Progenitor cell of endocrine pancreas (in vitro differentiated cells): ENCODE measurements at regions not wholly inside any gene's neighbourhood (a gene's known extent, or its start where the extent isn't known, plus 50 kb on each side); places are given as distances from the start of the nearest gene placed in this dataset.
A peak's percentile ranks its signal among the peaks of the same experiment; 100 is the strongest.

Experiments
- DNase-seq: peaks from one replicate; pipeline ENCODE4 v3.0.0; 2021; ENCODE audit warnings: low spot score; ENCODE audit not compliant: unreplicated experiment
- H3K27ac Mint-ChIP-seq: 2 replicates; pipeline ENCODE4 v1.8.0; 2021; ENCODE audit warnings: mild to moderate bottlenecking, moderate library complexity, mixed read lengths
- H3K27me3 Mint-ChIP-seq: 2 replicates; pipeline ENCODE4 v1.8.0; 2021; ENCODE audit warnings: mixed read lengths
- H3K36me3 Mint-ChIP-seq: 2 replicates; pipeline ENCODE4 v1.8.0; 2022; ENCODE audit warnings: mixed read lengths; ENCODE audit not compliant: insufficient read depth
- H3K4me1 Mint-ChIP-seq: 2 replicates; pipeline ENCODE4 v1.8.0; 2021; ENCODE audit warnings: low read depth, mixed read lengths
- H3K4me3 Mint-ChIP-seq: 2 replicates; pipeline ENCODE4 v1.8.0; 2021; ENCODE audit warnings: low read depth, mild to moderate bottlenecking, moderate library complexity, mixed read lengths
- H3K9me3 Mint-ChIP-seq: 2 replicates; pipeline ENCODE4 v1.8.0; 2021; ENCODE audit warnings: low read depth, mixed read lengths
- TF ChIP-seq, protein P1 (sequence below): fragments of 200-600 bp; sonication (generic); IDR thresholded peaks from one replicate; pipeline ENCODE4 v1.5.0; 2021; ENCODE audit warnings: antibody characterized with exemption, mild to moderate bottlenecking; ENCODE audit not compliant: unreplicated experiment

DNA sequence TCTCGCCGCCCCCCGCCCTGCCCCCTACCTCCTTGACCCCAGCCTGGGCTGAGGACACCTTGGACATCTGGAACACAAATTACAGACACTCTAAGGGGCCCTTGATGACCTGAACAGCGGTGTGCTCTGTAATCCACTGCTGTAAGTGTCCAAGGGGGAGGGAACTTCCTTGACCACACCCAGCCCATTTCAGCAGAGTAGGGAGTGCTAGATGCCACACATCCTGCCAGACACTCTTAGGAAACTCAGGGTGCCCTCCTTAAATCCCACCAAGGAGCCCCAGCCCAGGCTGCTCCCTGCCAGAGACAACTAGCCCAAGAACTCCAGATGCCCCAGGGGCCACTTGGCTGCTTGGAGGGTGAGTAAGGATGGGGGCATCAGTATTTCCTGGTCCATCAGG, 282.2 kb downstream of the RRAGC start:
- TF ChIP-seq, protein P1, sequence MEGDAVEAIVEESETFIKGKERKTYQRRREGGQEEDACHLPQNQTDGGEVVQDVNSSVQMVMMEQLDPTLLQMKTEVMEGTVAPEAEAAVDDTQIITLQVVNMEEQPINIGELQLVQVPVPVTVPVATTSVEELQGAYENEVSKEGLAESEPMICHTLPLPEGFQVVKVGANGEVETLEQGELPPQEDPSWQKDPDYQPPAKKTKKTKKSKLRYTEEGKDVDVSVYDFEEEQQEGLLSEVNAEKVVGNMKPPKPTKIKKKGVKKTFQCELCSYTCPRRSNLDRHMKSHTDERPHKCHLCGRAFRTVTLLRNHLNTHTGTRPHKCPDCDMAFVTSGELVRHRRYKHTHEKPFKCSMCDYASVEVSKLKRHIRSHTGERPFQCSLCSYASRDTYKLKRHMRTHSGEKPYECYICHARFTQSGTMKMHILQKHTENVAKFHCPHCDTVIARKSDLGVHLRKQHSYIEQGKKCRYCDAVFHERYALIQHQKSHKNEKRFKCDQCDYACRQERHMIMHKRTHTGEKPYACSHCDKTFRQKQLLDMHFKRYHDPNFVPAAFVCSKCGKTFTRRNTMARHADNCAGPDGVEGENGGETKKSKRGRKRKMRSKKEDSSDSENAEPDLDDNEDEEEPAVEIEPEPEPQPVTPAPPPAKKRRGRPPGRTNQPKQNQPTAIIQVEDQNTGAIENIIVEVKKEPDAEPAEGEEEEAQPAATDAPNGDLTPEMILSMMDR: no peak
- Mint-ChIP-seq H3K9me3 (no peaks in the 10 kb centered on the region), H3K27ac (no peak overlapping the region), H3K36me3 (no peaks in the 10 kb centered on the region), H3K27me3 (peaks cover 79% of the 10 kb centered on the region), H3K4me3 (peak overlapping the region; percentile 71), H3K4me1 (peaks cover 5% of the 10 kb centered on the region)
- no peak for DNase-seq

DNA sequence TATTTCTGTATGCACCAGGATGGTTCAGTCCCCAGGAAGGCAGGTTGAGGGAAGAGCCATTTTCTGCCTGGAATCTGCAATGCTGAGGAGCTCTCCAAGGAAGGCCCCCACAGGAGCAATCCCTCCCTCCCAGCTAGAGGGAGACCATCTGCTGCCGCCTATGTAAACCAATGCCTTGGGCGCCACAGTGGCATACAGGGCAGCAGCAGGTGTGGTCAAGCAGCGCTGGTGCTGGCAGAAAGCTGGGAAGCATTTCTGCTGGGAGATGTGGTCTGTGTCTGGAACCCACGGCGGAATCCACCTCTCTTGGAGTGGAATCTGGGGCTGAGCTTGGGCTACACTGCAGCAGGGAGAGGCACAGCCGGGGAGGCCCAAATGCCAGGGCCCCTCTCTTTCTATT, 283.3 kb downstream of the RRAGC start:
- H3K36me3 Mint-ChIP-seq: no peaks in the 10 kb centered on the region
- peaks cover 80% of the 10 kb centered on the region for H3K27me3 Mint-ChIP-seq
- TF ChIP-seq, protein P1: no peak
- H3K4me3 Mint-ChIP-seq: no peak overlapping the region
- H3K27ac Mint-ChIP-seq: no peak overlapping the region
- DNase-seq: no peak
- H3K4me1 Mint-ChIP-seq: peaks cover 5% of the 10 kb centered on the region
- no peaks in the 10 kb centered on the region for H3K9me3 Mint-ChIP-seq

DNA sequence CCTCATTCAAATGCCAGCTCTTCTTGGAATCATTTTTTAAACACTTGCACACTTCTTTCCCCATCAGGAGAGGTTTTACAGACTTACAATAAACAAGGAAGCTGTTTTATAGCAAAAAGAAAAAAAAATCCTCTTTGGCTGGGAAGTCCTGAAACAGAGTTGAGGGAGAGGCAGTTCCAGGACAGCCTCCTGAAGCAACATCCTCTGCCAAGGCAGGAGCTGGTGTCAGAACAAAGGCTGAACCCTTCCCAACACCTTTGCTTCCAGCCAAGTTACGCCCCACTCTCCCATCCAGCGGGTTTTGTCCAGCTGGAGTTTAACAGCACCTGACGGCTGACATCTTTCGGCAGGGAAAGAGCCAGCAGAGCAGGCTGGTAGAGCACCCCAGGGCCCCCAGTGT, 287.8 kb downstream of the RRAGC start:
- TF ChIP-seq, protein P1: no peak
- DNase-seq: no peak
- H3K27ac Mint-ChIP-seq: no peak overlapping the region
- H3K9me3 Mint-ChIP-seq: no peaks in the 10 kb centered on the region
- no peaks in the 10 kb centered on the region for H3K36me3 Mint-ChIP-seq
- H3K27me3 Mint-ChIP-seq: peaks cover 57% of the 10 kb centered on the region
- no peak overlapping the region for H3K4me3 Mint-ChIP-seq
- H3K4me1 Mint-ChIP-seq: no peaks in the 10 kb centered on the region

DNA sequence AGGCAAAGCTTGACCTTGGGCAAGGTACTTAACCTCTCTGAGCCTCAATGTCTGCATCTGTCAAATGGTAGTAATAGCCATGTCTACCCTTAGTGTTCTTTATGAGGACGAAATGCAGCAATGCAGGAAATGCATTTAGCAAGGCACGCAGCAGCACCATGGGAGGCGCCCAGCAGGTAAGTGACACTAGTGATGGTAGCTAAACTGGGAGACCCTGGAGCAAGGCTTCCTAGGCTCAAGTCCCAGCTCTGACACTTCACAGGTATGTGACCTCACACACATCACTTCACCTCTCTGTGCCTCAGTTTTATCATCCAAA, 289.0 kb downstream of the RRAGC start:
- Mint-ChIP-seq H3K36me3 (no peaks in the 10 kb centered on the region), H3K27me3 (peaks cover 54% of the 10 kb centered on the region), H3K4me1 (no peaks in the 10 kb centered on the region), H3K9me3 (no peaks in the 10 kb centered on the region), H3K27ac (no peak overlapping the region), H3K4me3 (no peak overlapping the region)
- DNase-seq: no peak
- TF ChIP-seq, protein P1: no peak

DNA sequence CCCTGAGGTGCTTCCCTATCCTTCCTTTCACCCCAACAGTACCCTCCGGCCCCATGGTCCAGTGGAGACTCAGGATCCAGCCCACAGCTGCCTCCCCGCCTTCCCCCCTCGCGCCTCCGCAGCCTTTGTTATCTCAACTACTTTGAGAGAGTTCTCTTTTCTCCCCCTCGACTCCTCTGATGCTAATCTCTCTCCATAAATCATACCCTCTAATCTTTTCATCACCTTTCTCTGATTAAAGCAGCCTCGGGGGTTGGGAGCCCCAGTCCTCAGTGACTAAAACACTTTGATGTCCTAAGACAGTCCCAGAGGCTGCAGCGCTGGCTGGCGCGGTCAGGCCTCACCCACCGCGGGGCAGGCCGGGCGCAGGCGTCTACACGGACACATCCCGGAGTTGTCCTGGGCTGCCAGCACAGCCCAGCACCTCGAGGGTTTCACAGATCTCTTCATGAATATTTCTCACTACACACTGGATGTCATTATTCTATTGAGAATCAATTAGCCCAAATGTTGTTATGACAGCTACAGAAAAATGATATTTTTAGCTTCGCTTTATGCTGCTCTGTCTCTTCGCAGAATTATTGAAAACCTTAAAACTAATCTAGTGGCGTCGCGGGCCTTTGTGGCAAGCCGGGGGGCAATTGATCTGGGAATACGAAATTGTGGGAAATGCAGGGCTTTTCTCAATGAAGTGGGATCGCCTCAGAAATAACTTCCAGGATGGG, 289.5 kb downstream of the RRAGC start:
- Mint-ChIP-seq H3K9me3 (no peaks in the 10 kb centered on the region), H3K4me3 (no peak overlapping the region), H3K36me3 (no peaks in the 10 kb centered on the region), H3K4me1 (no peaks in the 10 kb centered on the region), H3K27me3 (peaks cover 57% of the 10 kb centered on the region), H3K27ac (no peak overlapping the region)
- DNase-seq: no peak
- TF ChIP-seq, protein P1: no peak
